ENCODE measurements at regions not wholly inside any gene's neighbourhood (a gene's known extent, or its start where the extent isn't known, plus 50 kb on each side); places are given as distances from the start of the nearest gene placed in this dataset.
A peak's percentile ranks its signal among the peaks of the same experiment; 100 is the strongest.

DNA sequence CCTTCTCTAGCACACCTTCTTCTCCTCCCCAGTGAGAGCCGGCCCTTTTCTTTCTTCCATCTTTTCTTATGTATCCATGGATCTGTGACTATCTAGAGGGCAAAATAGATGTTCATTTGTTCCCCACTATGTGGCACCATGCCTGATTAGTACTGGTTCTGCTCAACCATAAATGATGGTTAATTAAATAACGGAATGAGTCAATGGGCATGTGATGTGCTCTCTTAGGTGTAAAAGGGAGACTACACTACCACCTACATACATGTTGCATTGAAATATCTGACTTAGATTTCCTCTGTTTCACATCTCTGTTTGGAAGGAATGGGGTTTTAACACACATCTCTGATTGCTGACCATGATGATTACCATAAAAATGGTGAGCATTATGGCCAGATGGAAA is 116.5 kb downstream of the BTG1 start:
- Mint-ChIP-seq H3K36me3 (ENCODE audit: insufficient read depth, unreplicated experiment) (peaks cover 5% of the 10 kb centered on the region), H3K4me3 (ENCODE audit: unreplicated experiment) (no peak overlapping the region), H3K27ac (ENCODE audit: low read depth, unreplicated experiment) (peak overlapping the region; percentile 65), H3K4me1 (ENCODE audit: insufficient read depth, unreplicated experiment) (peaks cover 55% of the 10 kb centered on the region), H3K9me3 (ENCODE audit: unreplicated experiment) (no peaks in the 10 kb centered on the region), H3K27me3 (ENCODE audit: insufficient read depth, unreplicated experiment) (no peaks in the 10 kb centered on the region)
- BruUV-seq (replicated peaks): no TSS peak
- TF ChIP-seq, protein P1, sequence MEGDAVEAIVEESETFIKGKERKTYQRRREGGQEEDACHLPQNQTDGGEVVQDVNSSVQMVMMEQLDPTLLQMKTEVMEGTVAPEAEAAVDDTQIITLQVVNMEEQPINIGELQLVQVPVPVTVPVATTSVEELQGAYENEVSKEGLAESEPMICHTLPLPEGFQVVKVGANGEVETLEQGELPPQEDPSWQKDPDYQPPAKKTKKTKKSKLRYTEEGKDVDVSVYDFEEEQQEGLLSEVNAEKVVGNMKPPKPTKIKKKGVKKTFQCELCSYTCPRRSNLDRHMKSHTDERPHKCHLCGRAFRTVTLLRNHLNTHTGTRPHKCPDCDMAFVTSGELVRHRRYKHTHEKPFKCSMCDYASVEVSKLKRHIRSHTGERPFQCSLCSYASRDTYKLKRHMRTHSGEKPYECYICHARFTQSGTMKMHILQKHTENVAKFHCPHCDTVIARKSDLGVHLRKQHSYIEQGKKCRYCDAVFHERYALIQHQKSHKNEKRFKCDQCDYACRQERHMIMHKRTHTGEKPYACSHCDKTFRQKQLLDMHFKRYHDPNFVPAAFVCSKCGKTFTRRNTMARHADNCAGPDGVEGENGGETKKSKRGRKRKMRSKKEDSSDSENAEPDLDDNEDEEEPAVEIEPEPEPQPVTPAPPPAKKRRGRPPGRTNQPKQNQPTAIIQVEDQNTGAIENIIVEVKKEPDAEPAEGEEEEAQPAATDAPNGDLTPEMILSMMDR (IDR thresholded peaks at IDR 0.05; ENCODE audit: unreplicated experiment): no peak
- CTCF ChIA-PET: interaction anchor here (0.8 to 1.3 kb wide), 2 partner anchors 211 to 217 kb away, joined by 3 to 4 read pairs; no protein-coding TSS in a partner anchor
- no peak for DNase-seq (ENCODE audit: unreplicated experiment)
- intact Hi-C loops (cut with micrococcal nuclease): loop anchor here (2.0 kb wide), 1 partner anchor 52 kb away; no protein-coding TSS in a partner anchor
- POLR2A ChIA-PET: interaction anchor here (0.8 to 3.0 kb wide), 22 partner anchors 8 to 647 kb away, joined by 3 to 19 read pairs (median 6); partner anchors contain the start of gene BTG1

DNA sequence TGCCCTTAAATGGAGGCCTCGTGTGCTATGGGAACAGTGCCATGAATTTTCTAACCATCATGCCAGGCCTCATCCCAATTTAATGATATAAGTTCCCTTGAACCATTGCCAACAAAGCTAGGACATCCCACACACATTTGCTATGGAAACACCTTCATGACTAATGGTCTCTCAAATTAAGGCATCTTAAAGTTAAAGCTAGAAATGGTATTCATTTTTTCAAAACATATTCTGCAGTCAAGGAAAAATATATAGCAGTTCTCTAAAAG is 117.3 kb downstream of the BTG1 start:
- CTCF ChIA-PET: interaction anchor here (0.7 to 1.3 kb wide), 3 partner anchors 114 to 216 kb away, joined by 3 to 4 read pairs (median 3); no protein-coding TSS in a partner anchor
- Mint-ChIP-seq H3K4me3 (ENCODE audit: unreplicated experiment) (no peak overlapping the region), H3K27me3 (ENCODE audit: insufficient read depth, unreplicated experiment) (no peaks in the 10 kb centered on the region), H3K36me3 (ENCODE audit: insufficient read depth, unreplicated experiment) (peaks cover 5% of the 10 kb centered on the region), H3K27ac (ENCODE audit: low read depth, unreplicated experiment) (peak overlapping the region; percentile 65), H3K9me3 (ENCODE audit: unreplicated experiment) (no peaks in the 10 kb centered on the region), H3K4me1 (ENCODE audit: insufficient read depth, unreplicated experiment) (peaks cover 49% of the 10 kb centered on the region)
- intact Hi-C loops (cut with micrococcal nuclease): loop anchor here (2.0 kb wide), 1 partner anchor 52 kb away; no protein-coding TSS in a partner anchor
- peak; percentile 85 for DNase-seq (ENCODE audit: unreplicated experiment)
- no TSS peak for BruUV-seq (replicated peaks)
- TF ChIP-seq, protein P1 (IDR thresholded peaks at IDR 0.05; ENCODE audit: unreplicated experiment): no peak
- POLR2A ChIA-PET: interaction anchor here (0.6 to 3.0 kb wide), 36 partner anchors 9 to 1757 kb away, joined by 3 to 19 read pairs (median 4); partner anchors contain the start of gene BTG1

DNA sequence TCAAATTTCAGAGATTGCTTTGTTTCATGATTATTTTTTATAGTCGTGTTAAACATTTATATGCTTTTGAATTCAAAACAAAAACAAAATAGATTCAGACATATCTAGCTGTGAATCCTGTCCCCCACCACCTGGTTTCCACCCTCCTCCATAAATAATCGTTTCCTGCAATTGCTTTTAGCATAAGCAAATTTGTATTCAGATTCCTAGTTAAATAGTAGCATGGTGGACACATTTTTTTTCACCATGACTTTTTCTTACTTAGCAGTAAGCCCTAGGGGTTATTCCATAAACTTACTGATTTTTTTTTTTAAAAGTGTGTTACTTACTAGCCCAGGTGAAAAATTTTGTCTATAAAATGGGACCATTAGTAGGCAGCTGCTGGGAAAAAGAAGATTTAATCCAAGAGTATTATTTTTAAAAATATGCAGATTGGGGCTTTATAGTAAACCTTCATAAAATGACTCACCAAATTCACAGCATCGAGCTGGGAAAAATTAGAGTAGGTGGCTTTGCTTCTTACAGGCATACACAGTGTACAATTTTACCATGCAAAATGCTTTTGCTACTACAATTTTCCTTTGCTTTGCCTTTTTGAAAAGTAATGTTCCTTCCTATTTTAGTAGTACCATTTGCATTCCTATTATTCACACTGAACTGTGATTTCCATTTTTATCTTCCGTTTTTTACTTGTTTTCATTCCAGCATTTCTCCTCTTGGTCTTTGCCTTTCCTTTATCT is 117.8 kb downstream of the BTG1 start:
- Mint-ChIP-seq H3K4me3 (ENCODE audit: unreplicated experiment) (no peak overlapping the region), H3K27ac (ENCODE audit: low read depth, unreplicated experiment) (peak overlapping the region; percentile 65), H3K9me3 (ENCODE audit: unreplicated experiment) (no peaks in the 10 kb centered on the region), H3K27me3 (ENCODE audit: insufficient read depth, unreplicated experiment) (no peaks in the 10 kb centered on the region), H3K4me1 (ENCODE audit: insufficient read depth, unreplicated experiment) (peaks cover 46% of the 10 kb centered on the region), H3K36me3 (ENCODE audit: insufficient read depth, unreplicated experiment) (peaks cover 10% of the 10 kb centered on the region)
- BruUV-seq (replicated peaks): no TSS peak
- TF ChIP-seq, protein P1 (IDR thresholded peaks at IDR 0.05; ENCODE audit: unreplicated experiment): no peak
- peak; percentile 21 for DNase-seq (ENCODE audit: unreplicated experiment)
- CTCF ChIA-PET: interaction anchor here (0.7 to 1.3 kb wide), 3 partner anchors 114 to 215 kb away, joined by 3 to 4 read pairs (median 3); no protein-coding TSS in a partner anchor
- POLR2A ChIA-PET: interaction anchor here (0.5 to 3.0 kb wide), 37 partner anchors 8 to 1758 kb away, joined by 3 to 19 read pairs (median 4); partner anchors contain the start of gene BTG1
- intact Hi-C loops (cut with micrococcal nuclease): loop anchor here (2.0 kb wide), 1 partner anchor 53 kb away; no protein-coding TSS in a partner anchor

GRCh38 chr12:92027243-92027642 is 118.4 kb downstream of the BTG1 start:
- no peaks in the 10 kb centered on the region for H3K27me3 Mint-ChIP-seq (ENCODE audit: insufficient read depth, unreplicated experiment)
- H3K4me3 Mint-ChIP-seq (ENCODE audit: unreplicated experiment): no peak overlapping the region
- H3K9me3 Mint-ChIP-seq (ENCODE audit: unreplicated experiment): no peaks in the 10 kb centered on the region
- BruUV-seq (replicated peaks): no TSS peak
- no peak for DNase-seq (ENCODE audit: unreplicated experiment)
- ChIA-PET POLR2A (interaction anchor here (0.6 to 3.0 kb wide), 11 partner anchors 18 to 645 kb away, joined by 3 to 19 read pairs (median 7); partner anchors contain the start of gene BTG1), CTCF (interaction anchor here (0.9 to 1.1 kb wide), 2 partner anchors 9 to 216 kb away, joined by 3 to 4 read pairs; no protein-coding TSS in a partner anchor)
- TF ChIP-seq, protein P1 (IDR thresholded peaks at IDR 0.05; ENCODE audit: unreplicated experiment): no peak
- intact Hi-C loops (cut with micrococcal nuclease): no loop called here
- H3K4me1 Mint-ChIP-seq (ENCODE audit: insufficient read depth, unreplicated experiment): peaks cover 42% of the 10 kb centered on the region
- peaks cover 10% of the 10 kb centered on the region for H3K36me3 Mint-ChIP-seq (ENCODE audit: insufficient read depth, unreplicated experiment)
- peak overlapping the region; percentile 65 for H3K27ac Mint-ChIP-seq (ENCODE audit: low read depth, unreplicated experiment)

Data from MCF 10A (cell line).